Inferior parietal cortex (tissue), 1 donor: ENCODE measurements at regions not wholly inside any gene's neighbourhood (a gene's known extent, or its start where the extent isn't known, plus 50 kb on each side); places are given as distances from the start of the nearest gene placed in this dataset.
"Not testable (repeated sequence)": the region's sequence is repeated elsewhere in the genome, so short reads cannot be mapped to it uniquely, and the experiment has no call there.

ENCODE experiments used
- DNase-seq: peaks from one replicate; pipeline ENCODE4 v3.0.0-alpha.2; 2016; ENCODE audit errors: extremely low spot score

GRCh38 chr4:24368801-24369200, 215.6 kb downstream of the DHX15 start:
- no peak for DNase-seq

- DNase-seq = no peak
Observed at GRCh38 chr4:24364852-24365251, 219.5 kb downstream of the DHX15 start.

GRCh38 chr4:24364249-24364648, 220.1 kb downstream of the DHX15 start:
- no peak for DNase-seq

- DNase-seq = no peak
Observed at GRCh38 chr4:24363751-24364150, 220.6 kb downstream of the DHX15 start.

GRCh38 chr4:24352112-24352511, 232.2 kb downstream of the DHX15 start:
- no peak for DNase-seq

GRCh38 chr4:24349168-24349996, 235.0 kb downstream of the DHX15 start:
- DNase-seq = not testable (repeated sequence)

GRCh38 chr4:24339260-24339659, 245.1 kb downstream of the DHX15 start:
- no peak for DNase-seq

GRCh38 chr4:24337451-24338190, 246.7 kb downstream of the DHX15 start:
- no peak for DNase-seq

GRCh38 chr4:24335616-24336015, 248.7 kb downstream of the DHX15 start:
- no peak for DNase-seq

GRCh38 chr4:24334906-24335305, 249.4 kb downstream of the DHX15 start:
- DNase-seq = no peak

GRCh38 chr4:24330573-24330972, 253.8 kb downstream of the DHX15 start:
- no peak for DNase-seq

- DNase-seq = no peak
Observed at GRCh38 chr4:24330172-24330571, 254.2 kb downstream of the DHX15 start.

GRCh38 chr4:24328711-24329110, 255.6 kb downstream of the DHX15 start:
- DNase-seq = no peak

GRCh38 chr4:24328310-24328709, 256.0 kb downstream of the DHX15 start:
- DNase-seq = no peak

GRCh38 chr4:24322995-24323394, 261.4 kb downstream of the DHX15 start:
- no peak for DNase-seq

- DNase-seq = peak; percentile 66
Observed at GRCh38 chr4:24322511-24322910, 261.8 kb downstream of the DHX15 start.

GRCh38 chr4:24321616-24322015, 262.7 kb downstream of the DHX15 start:
- peak; percentile 38 for DNase-seq

GRCh38 chr4:24321131-24321530, 263.2 kb downstream of the DHX15 start:
- DNase-seq = no peak

GRCh38 chr4:24319387-24319786, 265.0 kb downstream of the DHX15 start:
- DNase-seq = no peak

GRCh38 chr4:24315056-24315455, 269.3 kb downstream of the DHX15 start:
- no peak for DNase-seq

GRCh38 chr4:24312261-24312913, 272.0 kb downstream of the DHX15 start:
- no peak for DNase-seq

GRCh38 chr4:24303926-24304325, 280.4 kb downstream of the DHX15 start:
- no peak for DNase-seq

- DNase-seq = no peak
Observed at GRCh38 chr4:24298911-24299310, 285.4 kb downstream of the DHX15 start.
